HepG2 (cell line): ENCODE measurements at regions not wholly inside any gene's neighbourhood (a gene's known extent, or its start where the extent isn't known, plus 50 kb on each side); places are given as distances from the start of the nearest gene placed in this dataset.

Experiments
- ATAC-seq: fragments of 200-7000 bp; cut with Tn5 transposase; 3 replicates; pipeline ENCODE4 v1.9.1; 2020; ENCODE audit warnings: mild to moderate bottlenecking, moderate library complexity
- BruUV-seq: library from RNA; stranded (reverse); fragments of 400-500 nt; replicated peaks from 2 replicates; lab custom pipeline; 2021; lab: Mats Ljungman, UMichigan
- CTCF ChIA-PET: fragments of 300-600 bp; formaldehyde crosslinking; extraction: SDS; loops from one replicate; lab custom pipeline; 2021; ENCODE audit warnings: low total read pairs, inconsistent platforms, low intra/inter-chr PET ratio; lab: Yijun Ruan, JAX
- POLR2A ChIA-PET: fragments of 350-600 bp; sonication (Branson Sonifier 250); formaldehyde crosslinking; loops from one replicate; lab custom pipeline; 2020; ENCODE audit warnings: antibody characterized with exemption, inconsistent platforms; lab: Yijun Ruan, JAX
- DNase-seq: peaks from one replicate; pipeline ENCODE4 v3.0.0-alpha.2; 2015; ENCODE audit warnings: low spot score
- FAIRE-seq: peaks from 3 replicates; lab custom pipeline; 2011; peaks lifted over from hg19 to GRCh38; lab: Jason Lieb, UNC
- H2AFZ ChIP-seq: one replicate; pipeline ENCODE4 v1.6.1; 2011; ENCODE audit warnings: low read length, inconsistent platforms
- H3K27ac ChIP-seq: fragments of 300-600 bp; 3 replicates; pipeline ENCODE4 v1.8.0; 2011; ENCODE audit warnings: mixed run types, mild to moderate bottlenecking, mixed read lengths, low read length, inconsistent platforms; ENCODE audit not compliant: insufficient read depth; ENCODE audit errors: extremely low read length
- H3K27me3 ChIP-seq, 2 experiments: fragments of 200-600 bp in 1 of 2; 2 replicates in 1 of 2; 3 replicates in 1 of 2; pipeline versions ENCODE4 v1.6.0 to v1.8.0; 2011; ENCODE audit warnings: low read length in 2 of 2, mild to moderate bottlenecking in 2 of 2, moderate library complexity in 2 of 2, inconsistent platforms in 1 of 2; ENCODE audit not compliant: insufficient read depth in 2 of 2, control insufficient read depth in 1 of 2
- H3K36me3 ChIP-seq, 2 experiments: fragments of 200-600 bp in 1 of 2; replicated peaks in 1 of 2; 2 replicates in 1 of 2; 3 replicates in 1 of 2; pipeline versions ENCODE4 v1.5.1 to v1.8.0; 2011; ENCODE audit warnings: low read length in 2 of 2, inconsistent platforms in 1 of 2; ENCODE audit not compliant: insufficient read depth in 2 of 2, control insufficient read depth in 1 of 2
- H3K4me1 ChIP-seq: 2 replicates; pipeline ENCODE4 v1.5.1; 2012; ENCODE audit warnings: low read length, inconsistent platforms; ENCODE audit not compliant: insufficient read depth
- H3K4me2 ChIP-seq: 2 replicates; pipeline ENCODE4 v1.6.0; 2011; ENCODE audit warnings: low read depth, low read length, inconsistent platforms
- H3K4me3 ChIP-seq, 3 experiments: fragments of 200-600 bp in 1 of 3; sonication (generic), shearing (Covaris generic) in 1 of 3; replicated peaks in 1 of 3; 2 replicates each; pipeline ENCODE4 v1.5.1; 2011 to 2016; ENCODE audit warnings: low read length in 3 of 3, inconsistent platforms in 2 of 3, low read depth in 2 of 3, mild to moderate bottlenecking in 2 of 3, control low read depth in 1 of 3, mixed read lengths in 1 of 3; ENCODE audit not compliant: insufficient read depth in 1 of 3
- H3K79me2 ChIP-seq: one replicate; pipeline ENCODE4 v1.6.1; 2011; ENCODE audit warnings: low read length, inconsistent platforms; ENCODE audit not compliant: insufficient read depth
- H3K9ac ChIP-seq: 2 replicates; pipeline ENCODE4 v1.6.0; 2011; ENCODE audit warnings: mild to moderate bottlenecking, low read depth, low read length, inconsistent platforms; ENCODE audit not compliant: insufficient read depth
- H3K9me3 ChIP-seq: 2 replicates; pipeline ENCODE4 v1.5.1; 2012; ENCODE audit warnings: mild to moderate bottlenecking, low read length
- H4K20me1 ChIP-seq: 2 replicates; pipeline ENCODE4 v1.6.0; 2011; ENCODE audit warnings: inconsistent platforms, mild to moderate bottlenecking, low read length, moderate library complexity; ENCODE audit not compliant: insufficient read depth
- MEF2D ChIP-seq: sonication (generic); formaldehyde crosslinking; IDR thresholded peaks from 2 replicates; pipeline ENCODE4 v1.5.1; 2020; ENCODE audit warnings: mild to moderate bottlenecking, missing genetic modification reagents
- RAD51 ChIP-seq: fragments of 450-650 bp; IDR thresholded peaks from 2 replicates; pipeline ENCODE4 v1.6.1; 2016; ENCODE audit warnings: borderline replicate concordance
- TCF7 ChIP-seq: sonication (generic); IDR thresholded peaks from 2 replicates; pipeline ENCODE4 v1.6.1; 2016; ENCODE audit warnings: antibody characterized with exemption, low read depth
- ZNF569 ChIP-seq: sonication (generic); formaldehyde crosslinking; IDR thresholded peaks from 2 replicates; pipeline ENCODE4 v1.5.0; 2020; ENCODE audit warnings: mild to moderate bottlenecking, missing genetic modification reagents, moderate library complexity, borderline replicate concordance
- ZNF687 ChIP-seq: sonication (generic); formaldehyde crosslinking; IDR thresholded peaks from 2 replicates; pipeline ENCODE4 v1.5.1; 2020; ENCODE audit warnings: mild to moderate bottlenecking, missing genetic modification reagents, moderate library complexity
- ZNF83 ChIP-seq: sonication (generic); formaldehyde crosslinking; IDR thresholded peaks from 2 replicates; pipeline ENCODE4 v1.4.0; 2020; ENCODE audit warnings: missing genetic modification reagents, mild to moderate bottlenecking, borderline replicate concordance
- WGBS: methylation state at CpG from one replicate; pipeline ENCODE4 v1.1.6; 2017; ENCODE audit warnings: low lambda C conversion rate; 5-methylcytosine and 5-hydroxymethylcytosine counted together
- in situ Hi-C: cut with HindIII; loops from 2 replicates; pipeline ENCODE4 v1.10.0; 2017; ENCODE audit warnings: low pct_unique_long_range_greater_than_20kb; ENCODE audit not compliant: extremely low pct_ligation_motif_present
- intact Hi-C: fragments of 100-400 bp; cut with micrococcal nuclease; formaldehyde crosslinking; loops from one replicate; pipeline ENCODE4 v1.10.0; 2022; ENCODE audit not compliant: unreplicated experiment

- POLR2A ChIA-PET = no interaction called here
- H3K4me2 ChIP-seq = no peak overlapping the region
- ATAC-seq (no peak; the same call in 2 of the 3 replicates), DNase-seq (no peak), FAIRE-seq (no peak)
- no peaks in the 10 kb centered on the region for H3K27me3 ChIP-seq
- CTCF ChIA-PET = no interaction called here
- 31% methylated on average over 3 of the region's 3 CpGs for WGBS
- intact Hi-C loops (no loop called here), in situ Hi-C loops (no loop called here)
- H3K79me2 ChIP-seq = no peaks in the 10 kb centered on the region
- no TSS peak for BruUV-seq
- no peaks in the 10 kb centered on the region for H3K9me3 ChIP-seq
- H3K36me3 ChIP-seq = no peaks in the 10 kb centered on the region
- H3K9ac ChIP-seq = no peak overlapping the region
- peaks cover 28% of the 10 kb centered on the region for H3K4me1 ChIP-seq
- no peak overlapping the region for H3K27ac ChIP-seq
- H2AFZ ChIP-seq = no peak overlapping the region
- no peaks in the 10 kb centered on the region for H4K20me1 ChIP-seq
- no peak overlapping the region for H3K4me3 ChIP-seq
- TF ChIP-seq ZNF569 (CRISPR knock-in tag) (no peak), RAD51 (no peak), ZNF83 (CRISPR knock-in tag) (no peak), ZNF687 (CRISPR knock-in tag) (no peak), TCF7 (no peak), MEF2D (no peak)
- TF ChIP-seq, all 625 proteins: peak for 0
Measured at GRCh38 chr2:167787562-167787961, 459.8 kb downstream of the STK39 start.
